ENCODE measurements at regions not wholly inside any gene's neighbourhood (a gene's known extent, or its start where the extent isn't known, plus 50 kb on each side); places are given as distances from the start of the nearest gene placed in this dataset.

DNA sequence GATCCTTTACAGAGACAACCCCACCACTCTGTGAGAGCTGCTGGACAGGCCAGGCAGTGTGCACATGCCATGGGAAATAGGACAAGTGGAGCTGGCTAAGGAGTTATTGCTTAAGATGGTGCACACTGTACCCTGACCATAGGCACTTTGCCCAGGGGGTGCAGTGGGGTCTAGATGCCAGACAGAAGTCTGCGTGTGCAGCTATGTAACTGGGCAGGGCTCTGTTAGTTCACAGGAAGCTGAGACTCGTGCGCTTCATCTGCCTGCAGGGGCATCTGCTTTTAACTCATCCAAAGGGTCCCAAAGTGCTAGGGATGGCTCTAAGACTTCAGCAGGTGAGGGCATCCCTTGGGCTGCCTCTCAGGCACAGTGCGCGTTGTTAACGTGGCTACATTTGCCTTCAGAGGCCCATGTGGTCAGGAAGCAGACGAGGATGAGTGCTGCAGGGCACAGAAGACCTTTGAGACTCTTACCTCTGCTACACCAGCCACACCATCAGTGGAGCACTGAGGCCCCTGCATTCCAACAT is 77.7 kb upstream of the GPR26 start:
- Histone ChIP-seq H3K27ac (ENCODE audit: extremely low read depth, low read depth, low read length) (no peak overlapping the region), H3K4me3 (ENCODE audit: low read depth, low read length) (no peak overlapping the region), H3K4me1 (ENCODE audit: control insufficient read depth, insufficient read depth, low read length) (no peaks in the 10 kb centered on the region), H3K36me3 (ENCODE audit: control insufficient read depth in 2 of 2, insufficient read depth in 1 of 2, low read length in 2 of 2) (no peaks in the 10 kb centered on the region), H3K9me3 (ENCODE audit: control insufficient read depth, insufficient read depth, low read depth, low read length) (no peaks in the 10 kb centered on the region)
- POLR2A ChIA-PET, result no interaction called here
- TF ChIP-seq ZBTB20 (tag by site-specific recombination; IDR thresholded peaks at IDR 0.05) (no peak), ZBTB11 (tag by site-specific recombination; conservative IDR thresholded peaks at IDR 0.05; ENCODE audit: low read depth) (no peak), ZNF335 (tag by site-specific recombination; conservative IDR thresholded peaks at IDR 0.05) (no peak), WT1 (tag by site-specific recombination; IDR thresholded peaks at IDR 0.05) (no peak), ZNF24 (tag by site-specific recombination; IDR thresholded peaks at IDR 0.05) (no peak), ZNF692 (tag by site-specific recombination; IDR thresholded peaks at IDR 0.05) (no peak), ZNF175 (tag by site-specific recombination; IDR thresholded peaks at IDR 0.05) (no peak), GLI4 (tag by site-specific recombination; IDR thresholded peaks at IDR 0.05) (no peak), ZBTB1 (tag by site-specific recombination; IDR thresholded peaks at IDR 0.05) (no peak), ZNF707 (tag by site-specific recombination; IDR thresholded peaks at IDR 0.05) (no peak)
- CTCF ChIA-PET, result interaction anchor here (0.7 kb wide), 1 partner anchor 374 kb away, joined by 3 read pairs; no protein-coding TSS in a partner anchor

GRCh38 chr10:123595661-123596060 is 70.5 kb upstream of the GPR26 start:
- ChIA-PET POLR2A (no interaction called here), CTCF (interaction anchor here (1.1 to 3.1 kb wide), 2 partner anchors 13 to 793 kb away, joined by 3 to 13 read pairs; no protein-coding TSS in a partner anchor)
- Histone ChIP-seq H3K4me1 (ENCODE audit: control insufficient read depth, insufficient read depth, low read length) (no peaks in the 10 kb centered on the region), H3K27ac (ENCODE audit: extremely low read depth, low read depth, low read length) (no peak overlapping the region), H3K9me3 (ENCODE audit: control insufficient read depth, insufficient read depth, low read depth, low read length) (no peaks in the 10 kb centered on the region), H3K4me3 (ENCODE audit: low read depth, low read length) (no peak overlapping the region), H3K36me3 (ENCODE audit: control insufficient read depth in 2 of 2, insufficient read depth in 1 of 2, low read length in 2 of 2) (no peaks in the 10 kb centered on the region)
- TF ChIP-seq ZNF433 (tag by site-specific recombination; IDR thresholded peaks at IDR 0.05; ENCODE audit: low read depth) (no peak), ZBTB1 (tag by site-specific recombination; IDR thresholded peaks at IDR 0.05) (no peak), SETDB1 (IDR thresholded peaks at IDR 0.05; ENCODE audit: insufficient read length, low read length) (no peak), ZNF248 (tag by site-specific recombination; IDR thresholded peaks at IDR 0.05) (no peak), ZNF530 (tag by site-specific recombination; IDR thresholded peaks at IDR 0.05; ENCODE audit: low read depth) (no peak), ZBTB21 (tag by site-specific recombination; IDR thresholded peaks at IDR 0.05) (no peak), RBAK (tag by site-specific recombination; IDR thresholded peaks at IDR 0.05) (no peak), ZNF175 (tag by site-specific recombination; IDR thresholded peaks at IDR 0.05) (no peak), ZNF654 (tag by site-specific recombination; IDR thresholded peaks at IDR 0.05; ENCODE audit: low read depth) (no peak), REPIN1 (tag by site-specific recombination; IDR thresholded peaks at IDR 0.05; ENCODE audit: low read depth) (no peak), OVOL3 (tag by site-specific recombination; IDR thresholded peaks at IDR 0.05) (no peak), ZNF169 (tag by site-specific recombination; IDR thresholded peaks at IDR 0.05) (no peak), ZNF138 (tag by site-specific recombination; IDR thresholded peaks at IDR 0.05; ENCODE audit: borderline replicate concordance) (no peak), ZNF335 (tag by site-specific recombination; conservative IDR thresholded peaks at IDR 0.05) (no peak), ZNF133 (tag by site-specific recombination; IDR thresholded peaks at IDR 0.05) (no peak)
- TF ChIP-seq, protein P1, sequence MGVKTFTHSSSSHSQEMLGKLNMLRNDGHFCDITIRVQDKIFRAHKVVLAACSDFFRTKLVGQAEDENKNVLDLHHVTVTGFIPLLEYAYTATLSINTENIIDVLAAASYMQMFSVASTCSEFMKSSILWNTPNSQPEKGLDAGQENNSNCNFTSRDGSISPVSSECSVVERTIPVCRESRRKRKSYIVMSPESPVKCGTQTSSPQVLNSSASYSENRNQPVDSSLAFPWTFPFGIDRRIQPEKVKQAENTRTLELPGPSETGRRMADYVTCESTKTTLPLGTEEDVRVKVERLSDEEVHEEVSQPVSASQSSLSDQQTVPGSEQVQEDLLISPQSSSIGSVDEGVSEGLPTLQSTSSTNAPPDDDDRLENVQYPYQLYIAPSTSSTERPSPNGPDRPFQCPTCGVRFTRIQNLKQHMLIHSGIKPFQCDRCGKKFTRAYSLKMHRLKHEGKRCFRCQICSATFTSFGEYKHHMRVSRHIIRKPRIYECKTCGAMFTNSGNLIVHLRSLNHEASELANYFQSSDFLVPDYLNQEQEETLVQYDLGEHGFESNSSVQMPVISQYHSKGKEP (tag by site-specific recombination; IDR thresholded peaks at IDR 0.05), result no peak
- TF ChIP-seq, protein P2, sequence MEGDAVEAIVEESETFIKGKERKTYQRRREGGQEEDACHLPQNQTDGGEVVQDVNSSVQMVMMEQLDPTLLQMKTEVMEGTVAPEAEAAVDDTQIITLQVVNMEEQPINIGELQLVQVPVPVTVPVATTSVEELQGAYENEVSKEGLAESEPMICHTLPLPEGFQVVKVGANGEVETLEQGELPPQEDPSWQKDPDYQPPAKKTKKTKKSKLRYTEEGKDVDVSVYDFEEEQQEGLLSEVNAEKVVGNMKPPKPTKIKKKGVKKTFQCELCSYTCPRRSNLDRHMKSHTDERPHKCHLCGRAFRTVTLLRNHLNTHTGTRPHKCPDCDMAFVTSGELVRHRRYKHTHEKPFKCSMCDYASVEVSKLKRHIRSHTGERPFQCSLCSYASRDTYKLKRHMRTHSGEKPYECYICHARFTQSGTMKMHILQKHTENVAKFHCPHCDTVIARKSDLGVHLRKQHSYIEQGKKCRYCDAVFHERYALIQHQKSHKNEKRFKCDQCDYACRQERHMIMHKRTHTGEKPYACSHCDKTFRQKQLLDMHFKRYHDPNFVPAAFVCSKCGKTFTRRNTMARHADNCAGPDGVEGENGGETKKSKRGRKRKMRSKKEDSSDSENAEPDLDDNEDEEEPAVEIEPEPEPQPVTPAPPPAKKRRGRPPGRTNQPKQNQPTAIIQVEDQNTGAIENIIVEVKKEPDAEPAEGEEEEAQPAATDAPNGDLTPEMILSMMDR (tag by site-specific recombination; IDR thresholded peaks at IDR 0.05), result no peak
- TF ChIP-seq, protein P3, sequence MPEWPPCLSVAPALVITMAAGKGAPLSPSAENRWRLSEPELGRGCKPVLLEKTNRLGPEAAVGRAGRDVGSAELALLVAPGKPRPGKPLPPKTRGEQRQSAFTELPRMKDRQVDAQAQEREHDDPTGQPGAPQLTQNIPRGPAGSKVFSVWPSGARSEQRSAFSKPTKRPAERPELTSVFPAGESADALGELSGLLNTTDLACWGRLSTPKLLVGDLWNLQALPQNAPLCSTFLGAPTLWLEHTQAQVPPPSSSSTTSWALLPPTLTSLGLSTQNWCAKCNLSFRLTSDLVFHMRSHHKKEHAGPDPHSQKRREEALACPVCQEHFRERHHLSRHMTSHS (tag by site-specific recombination; IDR thresholded peaks at IDR 0.05), result no peak

All from HEK293 (cell line).